ENCODE measurements at regions not wholly inside any gene's neighbourhood (a gene's known extent, or its start where the extent isn't known, plus 50 kb on each side); places are given as distances from the start of the nearest gene placed in this dataset.

- H3K4me3 ChIP-seq (ENCODE audit: low read depth, low read length): no peak overlapping the region
- no peaks in the 10 kb centered on the region for H3K4me1 ChIP-seq (ENCODE audit: control insufficient read depth, insufficient read depth, low read length)
- TF ChIP-seq ZNF521 (tag by site-specific recombination; IDR thresholded peaks at IDR 0.05): no peak
- no peak for TF ChIP-seq ZNF677 (tag by site-specific recombination; IDR thresholded peaks at IDR 0.05)
- TF ChIP-seq, protein P1, sequence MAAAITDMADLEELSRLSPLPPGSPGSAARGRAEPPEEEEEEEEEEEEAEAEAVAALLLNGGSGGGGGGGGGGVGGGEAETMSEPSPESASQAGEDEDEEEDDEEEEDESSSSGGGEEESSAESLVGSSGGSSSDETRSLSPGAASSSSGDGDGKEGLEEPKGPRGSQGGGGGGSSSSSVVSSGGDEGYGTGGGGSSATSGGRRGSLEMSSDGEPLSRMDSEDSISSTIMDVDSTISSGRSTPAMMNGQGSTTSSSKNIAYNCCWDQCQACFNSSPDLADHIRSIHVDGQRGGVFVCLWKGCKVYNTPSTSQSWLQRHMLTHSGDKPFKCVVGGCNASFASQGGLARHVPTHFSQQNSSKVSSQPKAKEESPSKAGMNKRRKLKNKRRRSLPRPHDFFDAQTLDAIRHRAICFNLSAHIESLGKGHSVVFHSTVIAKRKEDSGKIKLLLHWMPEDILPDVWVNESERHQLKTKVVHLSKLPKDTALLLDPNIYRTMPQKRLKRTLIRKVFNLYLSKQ (tag by site-specific recombination; IDR thresholded peaks at IDR 0.05; ENCODE audit: borderline replicate concordance): no peak
- no peak for TF ChIP-seq ZNF48 (tag by site-specific recombination; IDR thresholded peaks at IDR 0.05)
- TF ChIP-seq ZNF146 (tag by site-specific recombination; IDR thresholded peaks at IDR 0.05): no peak
- TF ChIP-seq ZNF518A (tag by site-specific recombination; conservative IDR thresholded peaks at IDR 0.05; ENCODE audit: low read depth): no peak
- TF ChIP-seq ZNF560 (tag by site-specific recombination; IDR thresholded peaks at IDR 0.05; ENCODE audit: borderline replicate concordance): no peak
- ChIA-PET CTCF (no interaction called here), POLR2A (no interaction called here)
- H3K9me3 ChIP-seq (ENCODE audit: control insufficient read depth, insufficient read depth, low read depth, low read length): no peaks in the 10 kb centered on the region
- H3K27ac ChIP-seq (ENCODE audit: extremely low read depth, low read depth, low read length): no peak overlapping the region
- no peaks in the 10 kb centered on the region for H3K36me3 ChIP-seq (ENCODE audit: control insufficient read depth in 2 of 2, insufficient read depth in 1 of 2, low read length in 2 of 2)
Observed at GRCh38 chr4:14046642-14047041, 419.1 kb upstream of the BOD1L1 start.

- no peak overlapping the region for H3K4me3 ChIP-seq (ENCODE audit: low read depth, low read length)
- ChIA-PET POLR2A (no interaction called here), CTCF (no interaction called here)
- no peaks in the 10 kb centered on the region for H3K36me3 ChIP-seq (ENCODE audit: control insufficient read depth in 2 of 2, insufficient read depth in 1 of 2, low read length in 2 of 2)
- H3K4me1 ChIP-seq (ENCODE audit: control insufficient read depth, insufficient read depth, low read length): no peaks in the 10 kb centered on the region
- no peaks in the 10 kb centered on the region for H3K9me3 ChIP-seq (ENCODE audit: control insufficient read depth, insufficient read depth, low read depth, low read length)
- no peak overlapping the region for H3K27ac ChIP-seq (ENCODE audit: extremely low read depth, low read depth, low read length)
- TF ChIP-seq ZNF157 (tag by site-specific recombination; IDR thresholded peaks at IDR 0.05) (no peak), ZNF311 (tag by site-specific recombination; IDR thresholded peaks at IDR 0.05; ENCODE audit: borderline replicate concordance) (no peak), ZNF521 (tag by site-specific recombination; IDR thresholded peaks at IDR 0.05) (no peak), ZNF416 (tag by site-specific recombination; IDR thresholded peaks at IDR 0.05) (no peak), ZNF223 (tag by site-specific recombination; IDR thresholded peaks at IDR 0.05) (no peak), ZNF175 (tag by site-specific recombination; IDR thresholded peaks at IDR 0.05) (no peak), ZNF658 (tag by site-specific recombination; IDR thresholded peaks at IDR 0.05) (no peak), MYNN (tag by site-specific recombination; IDR thresholded peaks at IDR 0.05; ENCODE audit: borderline replicate concordance) (no peak), YY2 (tag by site-specific recombination; IDR thresholded peaks at IDR 0.05) (no peak), TCF7L2 (IDR thresholded peaks at IDR 0.05; ENCODE audit: borderline replicate concordance, low read depth, low read length) (no peak), GLIS2 (tag by site-specific recombination; IDR thresholded peaks at IDR 0.05) (no peak), SCRT2 (tag by site-specific recombination; IDR thresholded peaks at IDR 0.05) (no peak), ZXDB (tag by site-specific recombination; IDR thresholded peaks at IDR 0.05) (no peak), ZNF146 (tag by site-specific recombination; IDR thresholded peaks at IDR 0.05) (no peak)
- TF ChIP-seq, protein P2, sequence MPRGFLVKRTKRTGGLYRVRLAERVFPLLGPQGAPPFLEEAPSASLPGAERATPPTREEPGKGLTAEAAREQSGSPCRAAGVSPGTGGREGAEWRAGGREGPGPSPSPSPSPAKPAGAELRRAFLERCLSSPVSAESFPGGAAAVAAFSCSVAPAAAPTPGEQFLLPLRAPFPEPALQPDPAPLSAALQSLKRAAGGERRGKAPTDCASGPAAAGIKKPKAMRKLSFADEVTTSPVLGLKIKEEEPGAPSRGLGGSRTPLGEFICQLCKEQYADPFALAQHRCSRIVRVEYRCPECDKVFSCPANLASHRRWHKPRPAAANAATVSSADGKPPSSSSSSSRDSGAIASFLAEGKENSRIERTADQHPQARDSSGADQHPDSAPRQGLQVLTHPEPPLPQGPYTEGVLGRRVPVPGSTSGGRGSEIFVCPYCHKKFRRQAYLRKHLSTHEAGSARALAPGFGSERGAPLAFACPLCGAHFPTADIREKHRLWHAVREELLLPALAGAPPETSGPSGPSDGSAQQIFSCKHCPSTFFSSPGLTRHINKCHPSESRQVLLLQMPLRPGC (tag by site-specific recombination; IDR thresholded peaks at IDR 0.05): no peak
- TF ChIP-seq, protein P3, sequence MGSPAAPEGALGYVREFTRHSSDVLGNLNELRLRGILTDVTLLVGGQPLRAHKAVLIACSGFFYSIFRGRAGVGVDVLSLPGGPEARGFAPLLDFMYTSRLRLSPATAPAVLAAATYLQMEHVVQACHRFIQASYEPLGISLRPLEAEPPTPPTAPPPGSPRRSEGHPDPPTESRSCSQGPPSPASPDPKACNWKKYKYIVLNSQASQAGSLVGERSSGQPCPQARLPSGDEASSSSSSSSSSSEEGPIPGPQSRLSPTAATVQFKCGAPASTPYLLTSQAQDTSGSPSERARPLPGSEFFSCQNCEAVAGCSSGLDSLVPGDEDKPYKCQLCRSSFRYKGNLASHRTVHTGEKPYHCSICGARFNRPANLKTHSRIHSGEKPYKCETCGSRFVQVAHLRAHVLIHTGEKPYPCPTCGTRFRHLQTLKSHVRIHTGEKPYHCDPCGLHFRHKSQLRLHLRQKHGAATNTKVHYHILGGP (tag by site-specific recombination; IDR thresholded peaks at IDR 0.05): no peak
- TF ChIP-seq, protein P4, sequence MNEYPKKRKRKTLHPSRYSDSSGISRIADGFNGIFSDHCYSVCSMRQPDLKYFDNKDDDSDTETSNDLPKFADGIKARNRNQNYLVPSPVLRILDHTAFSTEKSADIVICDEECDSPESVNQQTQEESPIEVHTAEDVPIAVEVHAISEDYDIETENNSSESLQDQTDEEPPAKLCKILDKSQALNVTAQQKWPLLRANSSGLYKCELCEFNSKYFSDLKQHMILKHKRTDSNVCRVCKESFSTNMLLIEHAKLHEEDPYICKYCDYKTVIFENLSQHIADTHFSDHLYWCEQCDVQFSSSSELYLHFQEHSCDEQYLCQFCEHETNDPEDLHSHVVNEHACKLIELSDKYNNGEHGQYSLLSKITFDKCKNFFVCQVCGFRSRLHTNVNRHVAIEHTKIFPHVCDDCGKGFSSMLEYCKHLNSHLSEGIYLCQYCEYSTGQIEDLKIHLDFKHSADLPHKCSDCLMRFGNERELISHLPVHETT (tag by site-specific recombination; IDR thresholded peaks at IDR 0.05): no peak
Observed at GRCh38 chr4:14047840-14048239, 420.3 kb upstream of the BOD1L1 start.

All from HEK293 (cell line).